HG02885 (cell line): ENCODE measurements at regions not wholly inside any gene's neighbourhood (a gene's known extent, or its start where the extent isn't known, plus 50 kb on each side); places are given as distances from the start of the nearest gene placed in this dataset.
"Not testable (repeated sequence)": the region's sequence is repeated elsewhere in the genome, so short reads cannot be mapped to it uniquely, and the experiment has no call there.

Experiments
- ATAC-seq: cut with Tn5 transposase; IDR thresholded peaks from one replicate; pipeline ENCODE4 v1.9.1; 2021; ENCODE audit warnings: mild to moderate bottlenecking; ENCODE audit not compliant: unreplicated experiment, poor library complexity

DNA sequence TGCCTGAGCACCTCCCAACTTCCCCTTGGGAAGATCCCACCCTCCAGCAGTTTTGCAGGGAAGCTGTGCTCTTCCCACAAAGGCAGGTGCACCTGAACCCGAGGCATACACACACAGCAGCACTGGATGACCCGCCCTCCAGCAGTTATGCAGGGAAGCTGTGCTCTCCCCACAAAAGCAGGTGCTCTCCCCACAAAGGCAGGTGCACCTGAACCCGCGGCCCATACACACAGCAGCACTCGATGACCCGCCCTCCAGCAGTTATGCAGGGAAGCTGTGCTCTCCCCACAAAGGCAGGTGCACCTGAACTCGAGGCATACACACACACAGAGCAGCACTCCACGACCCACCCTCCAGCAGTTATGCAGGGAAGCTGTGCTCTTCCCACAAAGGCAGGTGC is 80.2 kb upstream of the LPCAT1 start:
- not testable (repeated sequence) for ATAC-seq

DNA sequence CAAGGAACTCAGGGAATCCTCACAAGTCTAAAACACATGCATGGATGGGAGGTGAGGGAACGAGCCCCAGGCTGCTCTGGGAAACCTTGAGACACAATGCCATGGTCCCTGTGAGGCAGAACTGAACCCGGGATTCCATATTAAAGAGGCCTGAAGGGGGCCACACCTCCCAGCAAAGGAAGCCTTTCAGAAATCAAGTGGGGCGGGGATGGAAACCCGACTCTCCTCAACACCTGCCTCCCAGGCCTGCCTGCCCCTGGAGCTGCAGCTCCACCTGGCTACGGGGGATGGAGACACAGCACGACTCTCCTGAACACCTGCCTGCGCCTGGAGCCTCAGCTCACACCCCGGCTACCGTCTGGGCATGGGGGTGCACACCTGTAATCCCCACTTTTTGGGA is 77.8 kb upstream of the LPCAT1 start:
- not testable (repeated sequence) for ATAC-seq

DNA sequence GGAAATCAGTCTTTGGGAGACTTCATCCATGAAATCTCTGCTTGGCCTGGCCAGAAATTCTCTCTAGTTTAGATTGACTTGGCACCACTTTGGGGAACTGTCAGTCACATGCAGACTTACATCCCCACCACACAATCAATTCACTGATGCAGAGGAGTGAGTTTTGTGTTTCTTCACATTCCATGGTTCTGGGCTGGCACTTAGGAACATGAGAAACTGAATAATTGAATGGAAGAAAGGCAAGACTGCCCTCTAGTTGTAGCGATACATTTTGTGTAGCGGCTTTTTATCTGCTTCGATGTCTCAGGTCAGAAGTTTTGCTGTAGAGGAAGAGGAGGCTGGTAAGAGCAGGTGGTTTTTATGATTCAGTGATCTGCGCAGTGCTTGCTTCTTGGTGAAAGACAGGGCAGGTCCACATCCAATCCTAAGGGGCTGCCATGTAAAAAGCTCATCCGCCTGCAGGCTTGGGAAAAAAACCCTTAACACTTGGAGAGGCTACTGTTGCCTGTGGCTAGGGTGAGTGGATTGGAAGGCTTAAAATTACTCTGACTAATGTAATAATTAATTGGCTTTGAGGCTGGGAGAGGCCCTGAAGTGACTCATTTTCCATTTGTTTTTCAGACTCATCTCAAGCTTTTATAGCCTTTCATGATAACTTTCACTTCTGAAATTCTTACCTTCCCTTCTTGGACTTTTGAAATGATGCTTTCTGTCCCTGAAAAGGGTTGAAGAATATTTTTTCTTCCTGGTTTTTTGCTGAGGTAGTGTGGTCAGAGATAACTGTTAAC is 75.4 kb upstream of the LPCAT1 start:
- not testable (repeated sequence) for ATAC-seq

DNA sequence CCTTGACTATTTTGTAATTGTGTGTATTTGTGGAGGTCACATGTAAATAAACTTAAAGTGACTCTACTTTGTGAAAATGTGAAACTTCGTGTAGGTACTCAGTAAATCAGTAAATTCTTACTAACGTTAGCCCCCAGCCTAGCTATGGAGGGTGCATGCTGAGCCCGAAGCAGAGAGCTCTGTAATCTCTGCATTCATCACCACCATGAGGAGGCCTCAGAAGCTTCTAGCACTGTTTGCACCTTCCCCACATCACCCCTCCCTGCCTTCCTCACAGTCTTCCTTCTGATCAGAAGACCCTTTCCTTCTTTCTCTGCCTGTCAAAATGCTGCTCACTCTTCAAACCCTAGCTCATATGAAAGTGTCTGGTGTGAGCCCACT is 73.3 kb upstream of the LPCAT1 start:
- ATAC-seq = not testable (repeated sequence)

DNA sequence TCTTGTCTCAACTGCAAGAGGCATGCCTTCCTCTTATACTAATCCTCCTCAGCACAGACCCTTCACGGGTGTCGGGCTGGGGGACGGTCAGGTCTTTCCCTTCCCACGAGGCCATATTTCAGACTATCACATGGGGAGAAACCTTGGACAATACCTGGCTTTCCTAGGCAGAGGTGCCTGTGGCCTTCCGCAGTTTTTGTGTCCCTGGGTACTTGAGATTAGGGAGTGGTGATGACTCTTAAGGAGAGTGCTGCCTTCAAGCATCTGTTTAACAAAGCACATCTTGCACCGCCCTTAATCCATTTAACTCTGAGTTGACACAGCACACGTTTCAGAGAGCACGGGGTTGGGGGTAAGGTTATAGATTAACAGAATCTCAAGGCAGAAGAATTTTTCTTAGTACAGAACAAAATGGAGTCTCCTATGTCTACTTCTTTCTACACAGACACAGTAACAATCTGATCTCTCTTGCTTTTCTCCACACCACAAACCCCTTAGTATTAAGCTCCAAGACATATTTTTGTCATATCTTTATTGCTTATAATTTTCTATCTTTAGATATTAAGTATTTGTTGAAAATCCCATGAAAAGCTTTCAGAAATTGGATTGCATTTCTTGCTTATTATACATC is 72.8 kb upstream of the LPCAT1 start:
- ATAC-seq = not testable (repeated sequence)

DNA sequence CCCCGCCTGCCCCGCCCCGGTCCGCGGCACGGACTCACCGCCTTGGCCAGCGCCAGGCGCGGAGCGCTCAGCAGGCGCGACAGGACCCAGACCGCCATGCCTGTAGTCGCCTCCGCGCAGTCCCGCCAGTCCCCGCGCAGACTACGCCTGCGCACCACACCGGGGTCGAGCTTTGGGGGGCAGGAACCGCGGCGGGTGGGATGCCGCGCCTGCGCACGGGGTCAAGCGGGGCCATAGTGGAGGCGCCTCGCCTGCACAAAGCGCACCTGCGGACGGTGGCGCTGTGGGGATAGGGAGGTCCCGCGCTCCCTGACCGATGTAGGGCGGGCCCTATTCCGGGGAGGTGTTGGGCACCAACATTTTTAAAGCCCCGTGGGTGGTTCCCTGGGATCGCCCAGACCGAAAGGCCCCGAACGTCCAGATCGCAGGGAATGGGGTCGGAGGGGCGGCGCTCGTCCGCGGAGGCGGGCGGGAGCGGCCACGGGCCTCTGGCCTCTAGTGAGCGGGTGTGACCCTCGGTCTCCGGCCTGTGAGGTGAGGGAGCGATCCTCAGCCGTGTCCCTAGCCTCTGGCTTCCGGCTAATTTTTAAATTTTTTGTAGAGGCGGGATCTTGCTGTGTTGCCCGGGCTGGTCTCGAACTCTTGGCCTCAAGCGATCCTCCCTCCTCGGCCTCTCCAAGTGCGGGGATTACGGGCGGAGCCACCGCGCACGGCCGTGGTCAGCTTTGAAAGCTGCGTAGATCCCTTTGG is 70.8 kb upstream of the LPCAT1 start:
- ATAC-seq = peak; percentile 94

DNA sequence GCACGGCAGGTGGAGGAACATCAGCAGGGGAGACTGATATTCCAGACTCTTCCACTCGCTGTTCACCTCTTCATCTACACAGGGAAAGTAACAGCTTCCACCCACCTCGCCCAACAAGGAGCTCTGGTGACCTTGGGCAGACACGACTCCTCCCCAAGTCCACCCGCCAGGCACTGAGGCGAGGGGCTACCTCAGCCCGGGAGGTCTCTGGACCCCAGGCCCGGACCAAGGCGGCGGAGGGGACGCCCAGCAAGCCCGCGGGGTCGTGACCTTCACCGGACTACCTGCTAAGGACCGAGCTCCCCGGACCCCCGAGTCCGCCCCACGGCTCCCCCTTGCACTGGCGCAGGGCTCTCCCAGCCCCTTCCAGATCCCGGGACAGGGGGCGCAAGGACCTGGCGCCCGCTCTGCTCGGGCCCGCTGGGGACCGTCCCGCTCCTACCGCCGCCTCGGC is 70.2 kb upstream of the LPCAT1 start:
- peak; percentile 2 for ATAC-seq

DNA sequence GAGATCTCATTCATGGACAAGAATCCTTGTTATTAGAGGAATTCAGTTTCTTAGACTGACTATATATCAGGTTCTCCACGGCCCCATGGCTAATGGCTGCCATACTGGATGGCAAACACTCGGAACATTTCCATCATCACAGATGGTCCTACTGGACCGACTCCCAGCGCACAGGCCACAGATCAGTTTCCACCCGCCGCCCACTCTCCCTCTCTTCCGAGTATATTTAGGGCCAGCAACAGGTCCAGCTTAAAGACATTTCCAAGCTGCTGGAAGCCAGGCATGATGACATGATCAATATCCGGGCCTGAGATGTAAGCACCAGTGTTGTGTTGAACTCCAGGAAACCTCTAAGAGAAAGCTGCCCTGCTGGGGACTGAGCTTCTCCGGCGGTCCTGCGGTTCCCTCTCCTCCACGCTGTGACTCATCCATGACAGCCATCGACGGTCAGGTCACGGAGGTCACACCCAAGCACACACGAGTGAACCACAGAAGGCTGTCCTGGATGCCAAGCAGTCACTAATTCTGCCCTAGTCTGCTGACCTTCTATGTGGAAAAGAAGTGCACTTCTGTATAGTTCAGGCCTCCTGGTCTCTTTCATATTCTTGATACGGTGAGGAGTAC is 64.4 kb upstream of the LPCAT1 start:
- not testable (repeated sequence) for ATAC-seq

DNA sequence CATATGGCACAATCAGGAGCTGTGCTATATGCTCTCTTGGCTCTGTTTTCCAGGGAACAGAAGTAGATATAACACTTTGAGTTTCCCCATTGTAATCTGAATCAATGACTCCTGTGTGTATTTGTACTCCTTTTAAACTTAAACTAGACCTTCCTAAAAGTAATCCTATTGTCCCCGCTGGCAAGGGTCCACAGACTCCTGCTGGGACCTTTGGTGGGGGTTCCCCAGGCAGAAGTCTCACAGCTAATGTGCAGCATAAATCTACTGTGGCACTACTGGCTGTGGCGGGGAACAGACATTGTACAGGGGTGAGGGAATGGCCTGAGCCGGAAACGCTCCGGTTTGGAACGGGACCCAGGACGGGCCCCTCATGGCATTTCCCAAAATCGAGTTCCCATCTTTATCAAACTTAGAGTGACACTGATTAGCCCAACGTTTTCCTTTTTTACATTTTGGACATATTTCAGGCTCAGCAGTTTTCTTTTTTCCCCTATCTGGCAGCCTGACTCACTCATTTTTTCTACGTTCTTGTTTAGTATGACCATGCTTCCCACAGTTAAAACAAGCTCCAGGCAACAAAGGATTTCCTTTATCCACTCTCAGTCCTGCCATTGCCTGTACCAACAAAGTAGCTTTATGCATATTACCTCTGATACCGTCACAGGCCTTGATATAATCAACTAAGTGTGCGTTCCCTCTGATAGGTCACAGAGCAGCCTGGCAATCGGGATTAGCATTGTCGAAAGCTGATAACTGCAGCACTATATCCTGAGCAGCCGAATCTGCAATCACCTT is 59.5 kb upstream of the LPCAT1 start:
- ATAC-seq = not testable (repeated sequence)

DNA sequence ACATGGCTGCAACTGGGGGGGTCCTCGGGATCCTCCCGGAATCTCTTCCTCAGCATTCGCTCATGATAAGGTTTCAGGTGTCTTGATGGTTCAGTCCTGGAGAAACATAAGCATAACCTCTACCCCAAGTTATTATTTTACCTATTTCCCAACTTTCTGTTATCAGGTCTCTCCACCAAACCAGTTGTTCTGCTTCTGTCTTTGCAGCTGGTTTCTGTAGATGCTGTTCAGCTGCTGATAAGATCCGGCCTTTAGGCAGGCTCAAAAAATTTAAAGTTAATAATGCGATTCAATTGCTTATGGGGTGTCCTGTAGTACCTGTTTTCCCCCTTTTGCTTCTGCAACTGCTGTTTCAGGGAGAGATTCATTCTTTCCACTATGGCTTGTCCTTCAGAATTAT is 55.6 kb upstream of the LPCAT1 start:
- not testable (repeated sequence) for ATAC-seq

DNA sequence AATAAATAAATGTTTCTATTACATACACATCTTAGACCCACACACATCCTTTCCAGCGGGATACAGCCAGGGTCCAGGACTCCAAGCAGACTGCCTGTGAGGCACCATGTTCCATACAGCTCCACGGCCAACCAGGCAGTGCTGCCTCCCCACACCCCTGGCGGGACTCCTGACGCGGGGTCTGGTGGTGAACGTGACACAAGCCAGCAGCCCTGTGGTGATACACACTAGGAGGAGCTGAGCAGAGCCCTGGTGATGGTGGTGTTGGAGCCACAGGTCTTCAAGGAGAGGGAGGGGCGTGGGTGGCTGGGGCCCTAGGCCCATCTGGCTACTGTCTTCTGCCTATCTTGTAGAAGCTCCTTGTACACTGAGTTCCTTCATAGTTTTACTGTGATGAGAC is 53.1 kb upstream of the LPCAT1 start:
- not testable (repeated sequence) for ATAC-seq

DNA sequence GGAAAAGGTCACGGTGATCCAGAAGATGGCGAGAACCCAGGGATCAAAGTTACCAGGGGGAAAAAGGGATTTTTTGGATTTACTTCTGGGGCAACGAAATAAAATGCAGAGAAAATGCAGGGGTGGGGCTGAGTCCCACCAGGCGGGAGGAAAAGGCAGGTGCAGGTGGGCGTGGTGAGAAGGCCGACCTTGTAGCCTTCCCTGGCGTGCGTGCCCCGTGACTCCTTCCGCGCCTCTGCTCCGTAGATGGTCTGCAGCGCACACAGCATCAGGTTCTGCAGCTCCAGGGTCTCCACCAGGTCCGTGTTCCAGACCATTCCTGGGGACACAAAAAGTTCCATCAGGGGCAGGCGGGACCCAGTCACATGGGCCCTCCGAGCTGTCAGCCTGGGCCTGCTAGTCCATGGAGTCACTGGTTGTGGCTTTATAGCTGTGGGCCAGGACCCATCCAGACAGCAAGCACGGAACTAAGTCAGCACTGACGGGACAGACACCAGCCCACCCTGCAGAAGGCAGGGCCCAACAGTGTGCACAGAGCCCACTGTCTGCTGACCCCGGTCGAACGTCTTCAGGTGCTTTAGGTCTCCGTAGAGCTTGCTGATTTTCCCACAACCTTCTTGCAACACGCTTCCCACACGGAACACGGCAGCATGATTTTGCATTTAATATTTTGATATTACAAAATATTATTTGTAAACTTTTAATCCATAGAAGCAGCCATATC is 52.4 kb upstream of the LPCAT1 start:
- ATAC-seq = not testable (repeated sequence)

DNA sequence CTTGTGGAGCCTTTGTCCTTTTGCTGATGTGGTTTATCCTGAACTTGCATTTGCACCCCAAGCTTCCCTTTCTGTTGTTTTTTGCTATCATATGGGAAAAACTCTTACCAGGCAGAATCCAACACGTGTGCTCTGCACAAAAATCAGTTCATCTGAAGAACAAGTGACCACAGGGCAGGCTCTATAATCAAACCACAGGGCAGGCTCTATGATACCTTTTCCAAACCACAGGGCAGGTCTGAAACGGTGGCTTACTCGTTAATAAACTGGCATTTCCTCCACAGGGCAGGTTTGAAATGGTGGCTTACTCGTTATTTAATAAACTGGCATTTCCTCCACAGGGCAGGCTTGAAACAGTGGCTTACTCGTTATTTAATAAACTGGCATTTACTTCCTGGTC is 51.7 kb upstream of the LPCAT1 start:
- ATAC-seq = not testable (repeated sequence)

DNA sequence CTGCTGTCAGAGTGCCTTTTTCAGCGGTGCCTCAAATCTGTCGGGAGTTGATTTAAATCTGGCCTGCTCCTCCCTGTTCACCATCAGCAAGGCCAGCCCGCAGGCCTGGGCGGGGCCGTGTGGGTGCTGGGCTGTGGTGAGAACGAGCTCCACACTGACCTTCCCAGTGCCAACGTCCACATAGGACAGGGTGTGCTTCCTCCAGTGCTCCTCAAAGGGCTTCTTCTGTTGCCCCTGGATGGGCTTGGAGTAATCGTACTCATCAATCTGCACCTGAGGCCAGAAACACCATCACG is 50.2 kb upstream of the LPCAT1 start:
- not testable (repeated sequence) for ATAC-seq

DNA sequence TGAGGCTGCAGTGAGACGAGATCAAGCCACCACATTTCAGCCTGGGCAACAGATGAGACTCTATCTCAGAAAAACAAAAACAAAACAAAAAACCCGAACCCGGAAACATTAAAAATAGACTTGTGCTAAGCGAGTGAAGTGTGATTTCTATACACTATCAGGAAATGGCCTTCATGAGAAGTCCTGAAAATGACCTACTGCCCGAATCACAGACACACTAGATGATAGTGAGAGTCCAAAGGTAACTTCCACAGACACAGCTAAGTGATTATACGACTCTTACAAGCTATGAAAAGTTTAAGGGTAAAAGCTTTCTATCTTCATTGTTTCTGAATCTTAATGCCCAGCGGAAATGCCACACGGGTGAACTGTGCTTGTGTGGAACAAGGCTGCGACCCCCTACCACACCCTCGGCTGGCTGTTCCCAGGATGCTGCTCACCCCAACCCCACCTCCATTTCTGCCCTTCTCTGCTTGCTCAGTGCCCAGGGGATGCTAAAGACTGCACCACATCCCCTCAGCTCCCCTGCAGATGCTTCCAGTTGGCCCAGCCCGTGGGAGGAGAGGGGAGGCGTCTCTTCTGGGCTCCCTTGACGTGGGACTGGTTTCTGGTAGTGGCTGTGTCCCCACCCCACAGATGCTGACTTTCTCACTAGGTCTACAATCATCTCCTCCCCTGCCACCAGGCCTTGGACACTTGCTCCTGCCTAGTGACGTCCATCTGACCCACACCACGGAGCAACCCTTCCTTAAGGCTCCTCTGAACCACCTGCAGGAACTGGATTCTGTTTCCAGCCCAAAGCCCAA is 49.7 kb upstream of the LPCAT1 start:
- not testable (repeated sequence) for ATAC-seq
